Neural progenitor cell (in vitro differentiated cells): ENCODE measurements at regions not wholly inside any gene's neighbourhood (a gene's known extent, or its start where the extent isn't known, plus 50 kb on each side); places are given as distances from the start of the nearest gene placed in this dataset.

Source experiments
- DNase-seq: peaks from one replicate; pipeline ENCODE4 v3.0.0-alpha.2; 2016; ENCODE audit warnings: low spot score
- H2AFZ ChIP-seq: fragments of 200-600 bp; sonication (generic); replicated peaks from 2 replicates; pipeline ENCODE4 v1.6.1; 2016; ENCODE audit warnings: antibody characterized with exemption
- H3F3A ChIP-seq: fragments of 200-600 bp; sonication (generic); 2 replicates; pipeline ENCODE4 v1.6.1; 2016; ENCODE audit warnings: antibody characterized with exemption, low read depth
- H3K27ac ChIP-seq: fragments of 200-600 bp; sonication (generic); 2 replicates; pipeline ENCODE4 v1.5.1; 2016; ENCODE audit warnings: mild to moderate bottlenecking
- H3K27me3 ChIP-seq: fragments of 200-600 bp; sonication (generic); 2 replicates; pipeline ENCODE4 v1.6.1; 2016; ENCODE audit warnings: mild to moderate bottlenecking, moderate library complexity
- H3K36me3 ChIP-seq: fragments of 200-600 bp; sonication (generic); 2 replicates; pipeline ENCODE4 v1.5.1; 2016
- H3K4me1 ChIP-seq: fragments of 200-600 bp; sonication (generic); 2 replicates; pipeline ENCODE4 v1.6.1; 2016; ENCODE audit warnings: mixed run types
- H3K4me2 ChIP-seq: fragments of 200-600 bp; sonication (generic); 2 replicates; pipeline ENCODE4 v1.6.1; 2016
- H3K4me3 ChIP-seq: fragments of 200-600 bp; sonication (generic); 2 replicates; pipeline ENCODE4 v1.5.1; 2016
- H3K79me2 ChIP-seq: fragments of 200-600 bp; sonication (generic); 2 replicates; pipeline ENCODE4 v1.6.1; 2016; ENCODE audit warnings: low read depth
- H3K9ac ChIP-seq: fragments of 200-600 bp; sonication (generic); 2 replicates; pipeline ENCODE4 v1.6.1; 2016
- H3K9me3 ChIP-seq: fragments of 200-600 bp; sonication (generic); 2 replicates; pipeline ENCODE4 v1.5.1; 2016; ENCODE audit warnings: low read depth
- H4K20me1 ChIP-seq: fragments of 200-600 bp; sonication (generic); 2 replicates; pipeline ENCODE4 v1.6.1; 2016; ENCODE audit warnings: low read depth
- H3K27ac Mint-ChIP-seq: 3 replicates; pipeline ENCODE4 v1.8.0; 2021; ENCODE audit warnings: mixed read lengths
- H3K27me3 Mint-ChIP-seq: 2 replicates; pipeline ENCODE4 v1.8.0; 2022; ENCODE audit warnings: low read depth, mild to moderate bottlenecking, inconsistent platforms, moderate library complexity, mixed read lengths; ENCODE audit not compliant: insufficient read depth
- H3K36me3 Mint-ChIP-seq: 3 replicates; pipeline ENCODE4 v1.8.0; 2021; ENCODE audit warnings: mixed read lengths
- H3K4me1 Mint-ChIP-seq: 3 replicates; pipeline ENCODE4 v1.8.0; 2021; ENCODE audit warnings: mixed read lengths
- H3K4me3 Mint-ChIP-seq: 3 replicates; pipeline ENCODE4 v1.8.0; 2021; ENCODE audit warnings: mild to moderate bottlenecking, moderate library complexity, mixed read lengths
- H3K9me3 Mint-ChIP-seq: 3 replicates; pipeline ENCODE4 v1.8.0; 2020; ENCODE audit warnings: mixed read lengths
- CTCF ChIP-seq: fragments of 200-600 bp; sonication (generic); IDR thresholded peaks from 2 replicates; pipeline ENCODE4 v1.5.1; 2017; ENCODE audit warnings: antibody characterized with exemption, mild to moderate bottlenecking
- EZH2 ChIP-seq: fragments of 200-600 bp; sonication (generic); IDR thresholded peaks from 2 replicates; pipeline ENCODE4 v1.6.1; 2017; ENCODE audit warnings: antibody characterized with exemption, mild to moderate bottlenecking, moderate library complexity
- EZH2phosphoT487 ChIP-seq: fragments of 200-600 bp; sonication (generic); IDR thresholded peaks from 2 replicates; pipeline ENCODE4 v1.6.1; 2017; ENCODE audit warnings: antibody characterized with exemption

GRCh38 chr13:79695754-79696153 lies 214.8 kb downstream of the NDFIP2 start:
- H3K9me3 Mint-ChIP-seq, result peaks cover 4% of the 10 kb centered on the region
- H4K20me1 ChIP-seq, result no peaks in the 10 kb centered on the region
- H3K9ac ChIP-seq, result no peak overlapping the region
- H3K4me1 Mint-ChIP-seq, result no peaks in the 10 kb centered on the region
- no peak overlapping the region for H2AFZ ChIP-seq
- H3K4me3 Mint-ChIP-seq, result no peak overlapping the region
- H3K27ac Mint-ChIP-seq, result no peak overlapping the region
- no peak for DNase-seq
- no peaks in the 10 kb centered on the region for H3K36me3 Mint-ChIP-seq
- no peak overlapping the region for H3K4me3 ChIP-seq
- TF ChIP-seq EZH2 (no peak), CTCF (no peak), EZH2phosphoT487 (no peak)
- no peak overlapping the region for H3K27ac ChIP-seq
- no peaks in the 10 kb centered on the region for H3K36me3 ChIP-seq
- H3K9me3 ChIP-seq, result no peaks in the 10 kb centered on the region
- no peaks in the 10 kb centered on the region for H3K79me2 ChIP-seq
- no peak overlapping the region for H3K4me2 ChIP-seq
- H3K27me3 Mint-ChIP-seq, result no peaks in the 10 kb centered on the region
- no peaks in the 10 kb centered on the region for H3K27me3 ChIP-seq
- H3K4me1 ChIP-seq, result no peaks in the 10 kb centered on the region
- H3F3A ChIP-seq, result no peaks in the 10 kb centered on the region

GRCh38 chr13:79692846-79693245 lies 211.9 kb downstream of the NDFIP2 start:
- H3K9me3 Mint-ChIP-seq, result peaks cover 8% of the 10 kb centered on the region
- Histone ChIP-seq H4K20me1 (no peaks in the 10 kb centered on the region), H3K4me2 (no peak overlapping the region), H2AFZ (no peak overlapping the region), H3K27ac (no peak overlapping the region), H3K4me1 (no peaks in the 10 kb centered on the region), H3K79me2 (no peaks in the 10 kb centered on the region), H3K9me3 (no peaks in the 10 kb centered on the region), H3K36me3 (no peaks in the 10 kb centered on the region), H3K9ac (no peak overlapping the region), H3F3A (no peaks in the 10 kb centered on the region), H3K4me3 (no peak overlapping the region), H3K27me3 (no peaks in the 10 kb centered on the region)
- H3K27ac Mint-ChIP-seq, result no peak overlapping the region
- no peaks in the 10 kb centered on the region for H3K4me1 Mint-ChIP-seq
- no peaks in the 10 kb centered on the region for H3K27me3 Mint-ChIP-seq
- no peak for DNase-seq
- TF ChIP-seq EZH2, result no peak
- no peak overlapping the region for H3K4me3 Mint-ChIP-seq
- no peaks in the 10 kb centered on the region for H3K36me3 Mint-ChIP-seq

GRCh38 chr13:79691826-79692225 lies 210.9 kb downstream of the NDFIP2 start:
- no peak for DNase-seq
- Histone ChIP-seq H3K36me3 (no peaks in the 10 kb centered on the region), H3K27ac (no peak overlapping the region), H3K79me2 (no peaks in the 10 kb centered on the region), H3K4me1 (no peaks in the 10 kb centered on the region), H3K9ac (no peak overlapping the region), H3F3A (no peaks in the 10 kb centered on the region), H2AFZ (no peak overlapping the region), H3K4me3 (no peak overlapping the region), H4K20me1 (no peaks in the 10 kb centered on the region), H3K4me2 (no peak overlapping the region), H3K27me3 (no peaks in the 10 kb centered on the region), H3K9me3 (no peaks in the 10 kb centered on the region)
- Mint-ChIP-seq H3K36me3 (peaks cover 4% of the 10 kb centered on the region), H3K4me1 (no peaks in the 10 kb centered on the region), H3K9me3 (peaks cover 13% of the 10 kb centered on the region), H3K4me3 (no peak overlapping the region), H3K27ac (no peak overlapping the region), H3K27me3 (no peaks in the 10 kb centered on the region)
- TF ChIP-seq EZH2 (no peak), CTCF (no peak), EZH2phosphoT487 (no peak)

- Histone ChIP-seq H2AFZ (no peak overlapping the region), H3K27ac (no peak overlapping the region), H3K9me3 (no peaks in the 10 kb centered on the region), H3K4me1 (no peaks in the 10 kb centered on the region), H4K20me1 (no peaks in the 10 kb centered on the region), H3K79me2 (no peaks in the 10 kb centered on the region), H3K9ac (no peak overlapping the region), H3K4me3 (no peak overlapping the region), H3F3A (no peaks in the 10 kb centered on the region), H3K36me3 (no peaks in the 10 kb centered on the region), H3K27me3 (no peaks in the 10 kb centered on the region), H3K4me2 (no peak overlapping the region)
- Mint-ChIP-seq H3K4me3 (no peak overlapping the region), H3K27ac (no peak overlapping the region), H3K4me1 (no peaks in the 10 kb centered on the region), H3K36me3 (peaks cover 7% of the 10 kb centered on the region), H3K27me3 (no peaks in the 10 kb centered on the region), H3K9me3 (peaks cover 18% of the 10 kb centered on the region)
- no peak for DNase-seq
- no peak for TF ChIP-seq EZH2
- no peak for TF ChIP-seq EZH2phosphoT487
- TF ChIP-seq CTCF, result no peak
Observed at GRCh38 chr13:79688741-79689140, 207.8 kb downstream of the NDFIP2 start.
